ENCODE measurements at regions not wholly inside any gene's neighbourhood (a gene's known extent, or its start where the extent isn't known, plus 50 kb on each side); places are given as distances from the start of the nearest gene placed in this dataset.
A peak's percentile ranks its signal among the peaks of the same experiment; 100 is the strongest.

- intact Hi-C loops (cut with DNase I), result loop anchor here (10.0 kb wide), 1 partner anchor 185 kb away; no protein-coding TSS in a partner anchor
- Histone ChIP-seq H3K27me3 (no peaks in the 10 kb centered on the region), H3K27ac (no peak overlapping the region), H3K4me1 (peaks cover 0 to 34% (median 27%) of the 10 kb centered on the region in 4 donors), H3K36me3 (no peaks in the 10 kb centered on the region), H3K4me3 (no peak overlapping the region), H3K9me3 (no peaks in the 10 kb centered on the region)
- TF ChIP-seq EP300 (IDR thresholded peaks at IDR 0.05), result no peak
- TF ChIP-seq POLR2A (IDR thresholded peaks at IDR 0.05), result no peak
- no peak for TF ChIP-seq POLR2AphosphoS5 (IDR thresholded peaks at IDR 0.05)
- no peak for TF ChIP-seq CTCF (IDR thresholded peaks at IDR 0.05)
- no peak for DNase-seq
- 64 to 76% methylated on average over 1 of the region's 1 CpG for WGBS, 2 donors
These were observed 607.8 kb upstream of the ARID1B start for GRCh38 chr6:156169371-156169770.

GRCh38 chr6:156167625-156168071 lies 609.5 kb upstream of the ARID1B start:
- Histone ChIP-seq H3K36me3 (no peaks in the 10 kb centered on the region), H3K4me3 (peak overlapping the region; percentile 15 to 42 (median 38)), H3K27me3 (no peaks in the 10 kb centered on the region), H3K4me1 (peaks cover 0 to 36% (median 30%) of the 10 kb centered on the region in 4 donors), H3K27ac (peak overlapping the region; percentile 74 to 80 (median 76)), H3K9me3 (no peaks in the 10 kb centered on the region)
- intact Hi-C loops (cut with DNase I), result loop anchor here (10.0 kb wide), 1 partner anchor 183 kb away; no protein-coding TSS in a partner anchor
- 41 to 79% methylated on average over 7 of the region's 7 CpGs for WGBS, 2 donors
- DNase-seq, result no peak
- TF ChIP-seq EP300 (IDR thresholded peaks at IDR 0.05), result no peak
- TF ChIP-seq POLR2A (IDR thresholded peaks at IDR 0.05), result no peak
- TF ChIP-seq POLR2AphosphoS5 (IDR thresholded peaks at IDR 0.05), result peak in 3 of 4 donors; percentile 35 to 44 (median 35)

GRCh38 chr6:156167016-156167624 lies 610.1 kb upstream of the ARID1B start:
- Histone ChIP-seq H3K27me3 (no peaks in the 10 kb centered on the region), H3K4me3 (peak overlapping the region; percentile 15 to 42 (median 38)), H3K9me3 (no peaks in the 10 kb centered on the region), H3K36me3 (no peaks in the 10 kb centered on the region), H3K27ac (peak overlapping the region; percentile 74 to 80 (median 76)), H3K4me1 (peaks cover 0 to 36% (median 30%) of the 10 kb centered on the region in 4 donors)
- WGBS, 2 donors, result 56 to 76% methylated on average over 7 of the region's 7 CpGs
- TF ChIP-seq EP300 (IDR thresholded peaks at IDR 0.05), result no peak
- no peak for TF ChIP-seq POLR2AphosphoS5 (IDR thresholded peaks at IDR 0.05)
- TF ChIP-seq CTCF (IDR thresholded peaks at IDR 0.05), result no peak
- TF ChIP-seq POLR2A (IDR thresholded peaks at IDR 0.05), result no peak
- peak; percentile 77 for DNase-seq
- intact Hi-C loops (cut with DNase I), result loop anchor here (10.0 kb wide), 1 partner anchor 182 kb away; no protein-coding TSS in a partner anchor

GRCh38 chr6:156166093-156166492 lies 611.1 kb upstream of the ARID1B start:
- H3K27ac ChIP-seq, result peak overlapping the region in 2 of 4 donors; percentile 77 to 80
- H3K4me1 ChIP-seq, result peaks cover 0 to 36% (median 30%) of the 10 kb centered on the region in 4 donors
- no peaks in the 10 kb centered on the region for H3K27me3 ChIP-seq
- intact Hi-C loops (cut with DNase I), result loop anchor here (10.0 kb wide), 1 partner anchor 181 kb away; no protein-coding TSS in a partner anchor
- no peaks in the 10 kb centered on the region for H3K9me3 ChIP-seq
- WGBS, 2 donors, result 84 to 90% methylated on average over 4 of the region's 4 CpGs
- H3K36me3 ChIP-seq, result no peaks in the 10 kb centered on the region
- DNase-seq, result no peak
- no peak overlapping the region for H3K4me3 ChIP-seq
- TF ChIP-seq CTCF (IDR thresholded peaks at IDR 0.05) (no peak), EP300 (IDR thresholded peaks at IDR 0.05) (no peak), POLR2A (IDR thresholded peaks at IDR 0.05) (no peak), POLR2AphosphoS5 (IDR thresholded peaks at IDR 0.05) (no peak)

- peaks cover 0 to 43% (median 32%) of the 10 kb centered on the region in 4 donors for H3K4me1 ChIP-seq
- H3K4me3 ChIP-seq, result no peak overlapping the region
- WGBS, 2 donors, result 75 to 85% methylated on average over 4 of the region's 4 CpGs
- no peaks in the 10 kb centered on the region for H3K9me3 ChIP-seq
- H3K36me3 ChIP-seq, result no peaks in the 10 kb centered on the region
- intact Hi-C loops (cut with DNase I), result loop anchor here (10.0 kb wide), 1 partner anchor 180 kb away; no protein-coding TSS in a partner anchor
- peak overlapping the region in 3 of 4 donors; percentile 13 to 33 (median 31) for H3K27ac ChIP-seq
- no peaks in the 10 kb centered on the region for H3K27me3 ChIP-seq
- no peak for DNase-seq
- TF ChIP-seq POLR2AphosphoS5 (IDR thresholded peaks at IDR 0.05) (peak in 1 of 4 donors; percentile 11), CTCF (IDR thresholded peaks at IDR 0.05) (no peak), EP300 (IDR thresholded peaks at IDR 0.05) (no peak)
These were observed 612.3 kb upstream of the ARID1B start for GRCh38 chr6:156164701-156165452.

All from sigmoid colon (tissue), 6 donors.